ENCODE measurements at regions not wholly inside any gene's neighbourhood (a gene's known extent, or its start where the extent isn't known, plus 50 kb on each side); places are given as distances from the start of the nearest gene placed in this dataset.

DNA sequence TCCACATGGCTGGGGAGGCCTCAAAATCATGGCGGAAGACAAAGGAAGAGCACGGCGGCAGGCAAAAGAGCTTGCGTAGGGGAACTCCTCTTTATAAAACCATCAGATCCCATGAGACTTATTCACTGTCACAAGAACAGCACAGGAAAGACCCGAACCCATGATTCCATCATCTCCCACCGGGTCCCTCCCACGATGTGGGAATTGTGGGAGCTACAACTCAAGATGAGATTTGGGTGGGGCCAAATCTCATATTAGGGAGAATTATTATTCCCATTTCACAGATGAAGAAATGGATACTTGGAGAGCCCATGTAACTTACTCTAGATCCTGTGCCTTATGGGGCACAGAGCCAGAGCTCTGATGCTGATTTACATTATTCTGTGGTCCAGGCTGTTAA, 322.6 kb downstream of the PCNX1 start:
- POLR2A ChIA-PET (ENCODE audit: unreplicated experiment), result no interaction called here
- H3K4me1 ChIP-seq (replicated peaks; ENCODE audit: insufficient read depth), result peaks cover 22% of the 10 kb centered on the region
- H3K9me3 ChIP-seq (ENCODE audit: insufficient read depth, low read depth), result no peaks in the 10 kb centered on the region
- no peak overlapping the region for H3K4me3 ChIP-seq
- CTCF ChIA-PET, result no interaction called here
- no peaks in the 10 kb centered on the region for H3K79me2 ChIP-seq (ENCODE audit: low read depth)
- H2AFZ ChIP-seq, result no peak overlapping the region
- no peak overlapping the region for H3K27ac ChIP-seq
- TF ChIP-seq EZH2 (IDR thresholded peaks at IDR 0.05; ENCODE audit: low read depth) (no peak), CTCF (conservative IDR thresholded peaks at IDR 0.05) (no peak)
- no peaks in the 10 kb centered on the region for H3K27me3 ChIP-seq (ENCODE audit: insufficient read depth, low read depth)
- H3K9me2 ChIP-seq (ENCODE audit: insufficient read depth), result no peaks in the 10 kb centered on the region
- H3F3A ChIP-seq (ENCODE audit: insufficient read depth, low read depth), result peaks cover 11% of the 10 kb centered on the region
- intact Hi-C loops (cut with micrococcal nuclease; ENCODE audit: unreplicated experiment), result loop anchor here (2.0 kb wide), 1 partner anchor 87 kb away; no protein-coding TSS in a partner anchor
- H3K36me3 ChIP-seq (ENCODE audit: low read depth), result no peaks in the 10 kb centered on the region
- no TSS peak for BruUV-seq (replicated peaks)
- no peaks in the 10 kb centered on the region for H4K20me1 ChIP-seq (ENCODE audit: insufficient read depth)
- DNase-seq, result no peak
- H3K4me2 ChIP-seq, result no peak overlapping the region

- CTCF ChIA-PET, result no interaction called here
- H3K27ac ChIP-seq, result no peak overlapping the region
- DNase-seq, result no peak
- H3K9me3 ChIP-seq (ENCODE audit: insufficient read depth, low read depth), result no peaks in the 10 kb centered on the region
- peaks cover 22% of the 10 kb centered on the region for H3K4me1 ChIP-seq (replicated peaks; ENCODE audit: insufficient read depth)
- no peak overlapping the region for H3K4me3 ChIP-seq
- H2AFZ ChIP-seq, result no peak overlapping the region
- no peak overlapping the region for H3K4me2 ChIP-seq
- TF ChIP-seq EZH2 (IDR thresholded peaks at IDR 0.05; ENCODE audit: low read depth), result no peak
- H3F3A ChIP-seq (ENCODE audit: insufficient read depth, low read depth), result peaks cover 11% of the 10 kb centered on the region
- H3K36me3 ChIP-seq (ENCODE audit: low read depth), result no peaks in the 10 kb centered on the region
- H3K9me2 ChIP-seq (ENCODE audit: insufficient read depth), result no peaks in the 10 kb centered on the region
- intact Hi-C loops (cut with micrococcal nuclease; ENCODE audit: unreplicated experiment), result no loop called here
- no peaks in the 10 kb centered on the region for H3K79me2 ChIP-seq (ENCODE audit: low read depth)
- POLR2A ChIA-PET (ENCODE audit: unreplicated experiment), result no interaction called here
- BruUV-seq (replicated peaks), result no TSS peak
- H4K20me1 ChIP-seq (ENCODE audit: insufficient read depth), result no peaks in the 10 kb centered on the region
- no peaks in the 10 kb centered on the region for H3K27me3 ChIP-seq (ENCODE audit: insufficient read depth, low read depth)
Measured at GRCh38 chr14:71230897-71231296, 323.6 kb downstream of the PCNX1 start.

GRCh38 chr14:71231521-71232393, 324.5 kb downstream of the PCNX1 start:
- ChIA-PET CTCF (no interaction called here), POLR2A (ENCODE audit: unreplicated experiment) (no interaction called here)
- H2AFZ ChIP-seq, result no peak overlapping the region

More at GRCh38 chr14:71231521-71232393, 324.5 kb downstream of the PCNX1 start:
- Histone ChIP-seq H3K9me3 (ENCODE audit: insufficient read depth, low read depth) (no peaks in the 10 kb centered on the region), H3K9me2 (ENCODE audit: insufficient read depth) (no peaks in the 10 kb centered on the region), H4K20me1 (ENCODE audit: insufficient read depth) (no peaks in the 10 kb centered on the region), H3K4me2 (no peak overlapping the region), H3K27ac (no peak overlapping the region), H3K4me3 (no peak overlapping the region), H3K27me3 (ENCODE audit: insufficient read depth, low read depth) (no peaks in the 10 kb centered on the region), H3K79me2 (ENCODE audit: low read depth) (no peaks in the 10 kb centered on the region), H3K4me1 (replicated peaks; ENCODE audit: insufficient read depth) (peaks cover 22% of the 10 kb centered on the region), H3F3A (ENCODE audit: insufficient read depth, low read depth) (peaks cover 11% of the 10 kb centered on the region), H3K36me3 (ENCODE audit: low read depth) (no peaks in the 10 kb centered on the region)
- DNase-seq, result no peak
- BruUV-seq (replicated peaks), result no TSS peak
- intact Hi-C loops (cut with micrococcal nuclease; ENCODE audit: unreplicated experiment), result no loop called here
- TF ChIP-seq EZH2 (IDR thresholded peaks at IDR 0.05; ENCODE audit: low read depth) (no peak), CTCF (conservative IDR thresholded peaks at IDR 0.05) (no peak)

Measured in PC-9 (cell line).